Uterus (tissue), 3 donors: ENCODE measurements at regions not wholly inside any gene's neighbourhood (a gene's known extent, or its start where the extent isn't known, plus 50 kb on each side); places are given as distances from the start of the nearest gene placed in this dataset.
"Not testable (repeated sequence)": the region's sequence is repeated elsewhere in the genome, so short reads cannot be mapped to it uniquely, and the experiment has no call there.

Source experiments
- DNase-seq, 2 donors: peaks; one replicate each; pipeline ENCODE4 v3.0.0-alpha.2; 2019 to 2020
- H3K27ac ChIP-seq, 2 donors: fragments of 200-600 bp; sonication (generic); 1 replicate in 1 of 2; 2 replicates in 1 of 2; pipeline ENCODE4 v1.5.1; 2016 to 2018
- H3K27me3 ChIP-seq, 2 donors: fragments of 200-600 bp; sonication (generic); one replicate each; pipeline ENCODE4 v1.5.1; 2018 to 2019; ENCODE audit warnings: control low read depth in 1 of 2
- H3K36me3 ChIP-seq, 2 donors: fragments of 200-600 bp; sonication (generic); one replicate each; pipeline ENCODE4 v1.5.1; 2019; ENCODE audit warnings: control low read depth in 1 of 2
- H3K4me1 ChIP-seq, 2 donors: fragments of 200-600 bp; sonication (generic); one replicate each; pipeline ENCODE4 v1.5.1; 2018 to 2019; ENCODE audit warnings: control low read depth in 1 of 2
- H3K4me3 ChIP-seq, 2 donors: fragments of 200-600 bp; sonication (generic); 1 replicate in 1 of 2; 2 replicates in 1 of 2; pipeline ENCODE4 v1.5.1; 2018 to 2019; ENCODE audit warnings: mild to moderate bottlenecking in 1 of 2
- H3K9me3 ChIP-seq, 2 donors: fragments of 200-600 bp; sonication (generic); one replicate each; pipeline ENCODE4 v1.5.1; 2019; ENCODE audit warnings: control low read depth in 1 of 2
- POLR2A ChIP-seq, 2 donors: fragments of 450-650 bp; IDR thresholded peaks; one replicate each; pipeline ENCODE4 v1.6.1; 2016; ENCODE audit warnings: antibody characterized with exemption in 2 of 2, mild to moderate bottlenecking in 1 of 2, moderate library complexity in 1 of 2
- intact Hi-C: fragments of 100-400 bp; cut with DNase I; formaldehyde crosslinking; loops from one replicate; pipeline ENCODE4 v1.15.1; 2023; ENCODE audit warnings: low total_unique reads
- TF ChIP-seq, protein P1 (sequence below), 4 experiments: fragments of 200-600 bp in 2 of 4; fragments of 450-650 bp in 2 of 4; sonication (generic) in 2 of 4; IDR thresholded peaks; one replicate each; pipeline ENCODE4 v1.5.1; 2016 to 2019; ENCODE audit warnings: antibody characterized with exemption in 4 of 4, mild to moderate bottlenecking in 2 of 4, moderate library complexity in 1 of 4
- donor health status: DM: yes; HTN: yes; CAD: no.

DNA sequence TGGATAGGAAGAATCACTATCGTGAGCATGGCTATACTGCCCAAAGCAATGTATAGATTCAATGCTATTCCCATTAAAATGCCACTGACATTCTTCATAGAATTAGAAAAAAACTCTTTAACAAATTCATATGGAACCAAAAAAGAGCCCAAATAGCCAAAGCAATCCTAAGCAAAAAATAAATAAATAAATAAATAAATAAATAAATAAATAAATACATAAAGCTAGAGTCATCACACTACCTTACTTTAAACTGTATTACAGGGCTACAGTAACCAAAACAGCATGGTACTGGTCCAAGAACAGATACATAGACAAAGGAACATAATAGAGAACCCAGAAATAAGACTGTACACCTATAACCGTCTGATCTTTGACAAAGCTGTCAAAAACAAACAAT lies 180.4 kb upstream of the CDKN2B start:
- no peak for TF ChIP-seq POLR2A (IDR thresholded peaks at IDR 0.05)
- TF ChIP-seq, protein P1, sequence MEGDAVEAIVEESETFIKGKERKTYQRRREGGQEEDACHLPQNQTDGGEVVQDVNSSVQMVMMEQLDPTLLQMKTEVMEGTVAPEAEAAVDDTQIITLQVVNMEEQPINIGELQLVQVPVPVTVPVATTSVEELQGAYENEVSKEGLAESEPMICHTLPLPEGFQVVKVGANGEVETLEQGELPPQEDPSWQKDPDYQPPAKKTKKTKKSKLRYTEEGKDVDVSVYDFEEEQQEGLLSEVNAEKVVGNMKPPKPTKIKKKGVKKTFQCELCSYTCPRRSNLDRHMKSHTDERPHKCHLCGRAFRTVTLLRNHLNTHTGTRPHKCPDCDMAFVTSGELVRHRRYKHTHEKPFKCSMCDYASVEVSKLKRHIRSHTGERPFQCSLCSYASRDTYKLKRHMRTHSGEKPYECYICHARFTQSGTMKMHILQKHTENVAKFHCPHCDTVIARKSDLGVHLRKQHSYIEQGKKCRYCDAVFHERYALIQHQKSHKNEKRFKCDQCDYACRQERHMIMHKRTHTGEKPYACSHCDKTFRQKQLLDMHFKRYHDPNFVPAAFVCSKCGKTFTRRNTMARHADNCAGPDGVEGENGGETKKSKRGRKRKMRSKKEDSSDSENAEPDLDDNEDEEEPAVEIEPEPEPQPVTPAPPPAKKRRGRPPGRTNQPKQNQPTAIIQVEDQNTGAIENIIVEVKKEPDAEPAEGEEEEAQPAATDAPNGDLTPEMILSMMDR (IDR thresholded peaks at IDR 0.05) = no peak
- no peaks in the 10 kb centered on the region for H3K9me3 ChIP-seq
- no peaks in the 10 kb centered on the region for H3K27me3 ChIP-seq
- H3K4me1 ChIP-seq = no peaks in the 10 kb centered on the region
- H3K27ac ChIP-seq = no peak overlapping the region
- no peak for DNase-seq
- intact Hi-C loops = no loop called here
- no peak overlapping the region for H3K4me3 ChIP-seq
- H3K36me3 ChIP-seq = no peaks in the 10 kb centered on the region

DNA sequence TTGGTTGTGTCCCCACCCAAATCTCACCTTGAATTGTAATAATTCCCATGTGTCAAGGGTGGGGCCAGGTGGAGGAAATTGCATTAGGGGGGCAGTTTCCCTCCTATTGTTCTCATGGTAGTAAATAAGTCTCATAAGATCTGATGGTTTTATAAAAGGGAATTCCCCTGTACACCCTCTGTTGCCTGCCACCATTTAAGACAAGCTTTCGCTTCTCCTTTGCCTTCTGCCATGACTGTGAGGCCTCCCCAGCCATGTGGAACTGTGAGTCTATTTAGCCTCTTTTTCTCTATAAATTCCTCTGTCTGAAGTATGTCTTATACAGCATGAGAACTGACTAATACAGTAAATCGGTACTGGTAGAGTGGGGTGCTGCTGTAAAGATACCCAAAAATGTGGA lies 187.9 kb upstream of the CDKN2B start:
- intact Hi-C loops, H3K27ac ChIP-seq, H3K36me3 ChIP-seq, H3K9me3 ChIP-seq, H3K4me1 ChIP-seq, DNase-seq, H3K27me3 ChIP-seq, H3K4me3 ChIP-seq: not testable (repeated sequence)

DNA sequence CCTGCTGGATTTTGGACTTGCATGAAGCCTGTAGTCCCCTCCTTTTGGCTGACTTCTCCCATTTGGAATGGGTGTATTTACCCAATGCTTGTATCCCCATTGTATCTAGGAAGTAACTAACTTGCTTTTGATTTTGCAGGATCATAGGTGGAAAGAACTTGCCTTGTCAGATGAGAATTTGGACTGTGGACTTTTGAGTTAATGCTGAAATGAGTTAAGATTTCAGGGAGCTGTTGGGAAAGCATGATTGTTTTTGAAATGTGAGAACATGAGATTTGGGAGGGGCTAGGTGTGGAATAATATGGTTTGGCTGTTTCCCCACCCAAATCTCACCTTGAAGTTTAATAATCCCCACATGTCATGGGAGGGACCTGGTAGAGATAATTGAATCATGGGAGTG lies 189.6 kb upstream of the CDKN2B start:
- Histone ChIP-seq H3K27me3 (no peaks in the 10 kb centered on the region), H3K36me3 (no peaks in the 10 kb centered on the region), H3K4me1 (no peaks in the 10 kb centered on the region), H3K27ac (no peak overlapping the region), H3K4me3 (no peak overlapping the region), H3K9me3 (no peaks in the 10 kb centered on the region)
- no peak for DNase-seq
- TF ChIP-seq, protein P1 (IDR thresholded peaks at IDR 0.05) = no peak
- no peak for TF ChIP-seq POLR2A (IDR thresholded peaks at IDR 0.05)
- intact Hi-C loops = no loop called here

GRCh38 chr9:22201256-22201655 lies 192.2 kb upstream of the CDKN2B start:
- no peak for TF ChIP-seq POLR2A (IDR thresholded peaks at IDR 0.05)
- TF ChIP-seq, protein P1 (IDR thresholded peaks at IDR 0.05) = no peak
- H3K4me3 ChIP-seq = no peak overlapping the region
- intact Hi-C loops = no loop called here
- no peaks in the 10 kb centered on the region for H3K4me1 ChIP-seq
- no peaks in the 10 kb centered on the region for H3K9me3 ChIP-seq
- no peak overlapping the region for H3K27ac ChIP-seq
- DNase-seq = no peak
- H3K27me3 ChIP-seq = no peaks in the 10 kb centered on the region
- H3K36me3 ChIP-seq = no peaks in the 10 kb centered on the region

DNA sequence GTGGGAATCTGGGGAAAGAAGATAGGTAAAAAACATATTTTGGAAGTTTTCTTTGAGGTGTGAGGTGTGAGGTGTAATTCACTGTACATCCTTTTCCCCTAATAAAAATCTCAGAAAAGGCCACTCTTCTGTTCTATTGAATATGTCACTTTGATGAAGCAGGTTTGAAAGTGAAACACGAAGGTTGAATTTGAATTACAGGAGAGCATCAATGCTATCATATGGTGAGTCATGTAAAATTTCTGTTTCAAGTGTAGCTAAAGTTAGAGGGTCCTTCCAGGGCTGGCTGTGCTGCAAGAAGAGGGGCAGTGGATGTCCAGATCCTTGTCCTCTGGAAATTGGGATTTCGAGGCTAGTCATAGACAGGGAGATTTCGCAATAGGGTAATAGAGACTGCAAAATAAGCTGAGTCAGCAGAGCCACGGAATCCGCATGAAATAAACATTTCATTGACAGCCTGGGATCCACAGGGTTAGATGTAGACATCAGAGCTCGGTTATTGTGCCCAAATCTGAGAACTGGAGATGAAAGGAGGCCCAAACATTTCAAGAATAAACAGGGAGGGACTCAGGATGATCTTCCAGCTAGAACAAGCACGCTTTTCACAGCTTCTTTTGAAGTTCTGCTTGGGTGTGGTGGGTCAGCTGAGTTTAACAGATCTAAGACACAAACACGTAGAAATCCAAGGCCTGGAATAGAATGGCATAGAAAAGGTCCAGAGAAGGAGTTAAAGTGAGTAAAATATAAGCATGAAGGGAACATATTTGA lies 194.4 kb upstream of the CDKN2B start:
- TF ChIP-seq, protein P1 (IDR thresholded peaks at IDR 0.05) = no peak
- Histone ChIP-seq H3K4me3 (no peak overlapping the region), H3K27ac (no peak overlapping the region)

DNA sequence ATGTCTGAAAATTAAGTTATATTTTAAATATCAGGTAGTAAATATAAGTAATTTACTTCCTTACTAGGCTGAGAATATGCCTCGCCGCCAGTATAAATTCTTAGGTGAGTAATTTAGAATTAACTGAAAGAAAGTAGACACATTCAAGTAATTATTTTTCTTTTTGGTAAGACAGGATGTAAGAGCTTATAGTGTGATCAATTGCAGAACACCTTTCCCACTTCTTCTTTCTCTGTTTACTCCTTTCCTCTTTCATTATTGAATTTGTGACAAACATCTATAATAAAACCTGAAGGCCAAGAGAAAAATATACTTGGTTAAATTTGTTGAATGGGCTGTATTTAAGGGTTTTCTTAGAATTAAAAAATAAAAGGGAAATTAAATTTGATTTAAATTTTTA lies 195.1 kb upstream of the CDKN2B start:
- H3K36me3 ChIP-seq = no peaks in the 10 kb centered on the region
- H3K4me3 ChIP-seq = no peak overlapping the region
- no peaks in the 10 kb centered on the region for H3K4me1 ChIP-seq
- no peak overlapping the region for H3K27ac ChIP-seq
- no peaks in the 10 kb centered on the region for H3K9me3 ChIP-seq
- no peak for DNase-seq
- TF ChIP-seq POLR2A (IDR thresholded peaks at IDR 0.05) = no peak
- TF ChIP-seq, protein P1 (IDR thresholded peaks at IDR 0.05) = no peak
- no peaks in the 10 kb centered on the region for H3K27me3 ChIP-seq
- intact Hi-C loops = no loop called here

More for the DNA sequence above, 194.4 kb upstream of the CDKN2B start:
- H3K4me1 ChIP-seq = no peaks in the 10 kb centered on the region
- H3K27me3 ChIP-seq = no peaks in the 10 kb centered on the region
- DNase-seq = no peak
- no peaks in the 10 kb centered on the region for H3K9me3 ChIP-seq
- H3K36me3 ChIP-seq = no peaks in the 10 kb centered on the region
- intact Hi-C loops = no loop called here
